Neuronal stem cell (in vitro differentiated cells): ENCODE measurements at regions not wholly inside any gene's neighbourhood (a gene's known extent, or its start where the extent isn't known, plus 50 kb on each side); places are given as distances from the start of the nearest gene placed in this dataset.

ENCODE experiments used
- DNase-seq: peaks from one replicate; pipeline ENCODE4 v3.0.0-alpha.2; 2013; ENCODE audit warnings: low spot score
- H2AFZ ChIP-seq: one replicate; pipeline ENCODE4 v1.6.1; 2013; ENCODE audit warnings: mild to moderate bottlenecking, low read length, inconsistent platforms
- H2AK5ac ChIP-seq: 2 replicates; pipeline ENCODE4 v1.6.1; 2013; ENCODE audit warnings: low read depth, mild to moderate bottlenecking, inconsistent platforms, low read length, moderate library complexity, mixed read lengths
- H2BK120ac ChIP-seq: 2 replicates; pipeline ENCODE4 v1.6.1; 2013; ENCODE audit warnings: low read depth, mild to moderate bottlenecking, inconsistent platforms, low read length, moderate library complexity, mixed read lengths
- H2BK12ac ChIP-seq: one replicate; pipeline ENCODE4 v1.6.1; 2013; ENCODE audit warnings: low read length, inconsistent platforms
- H2BK15ac ChIP-seq: 2 replicates; pipeline ENCODE4 v1.6.1; 2013; ENCODE audit warnings: mild to moderate bottlenecking, low read length, inconsistent platforms, mixed read lengths
- H2BK5ac ChIP-seq: one replicate; pipeline ENCODE4 v1.6.1; 2013; ENCODE audit warnings: inconsistent platforms, mild to moderate bottlenecking, low read length, moderate library complexity
- H3K14ac ChIP-seq: one replicate; pipeline ENCODE4 v1.6.1; 2013; ENCODE audit warnings: low read length, inconsistent platforms
- H3K18ac ChIP-seq: 2 replicates; pipeline ENCODE4 v1.6.1; 2013; ENCODE audit warnings: low read length, inconsistent platforms
- H3K23ac ChIP-seq: 2 replicates; pipeline ENCODE4 v1.6.1; 2013; ENCODE audit warnings: low read depth, mild to moderate bottlenecking, mixed read lengths, low read length, inconsistent platforms; ENCODE audit not compliant: poor library complexity
- H3K27ac ChIP-seq: replicated peaks from 3 replicates; pipeline ENCODE4 v1.5.1; 2013; ENCODE audit warnings: low read length, inconsistent platforms
- H3K27me3 ChIP-seq, 3 experiments: 2 replicates each; pipeline ENCODE4 v1.6.1; 2013; ENCODE audit warnings: low read length in 3 of 3, mild to moderate bottlenecking in 2 of 3, inconsistent platforms in 1 of 3, low read depth in 1 of 3, mixed read lengths in 1 of 3, moderate library complexity in 1 of 3; ENCODE audit not compliant: control insufficient read depth in 3 of 3, insufficient read depth in 3 of 3
- H3K36me3 ChIP-seq, 2 donors: replicated peaks in 1 of 2; 2 replicates each; pipeline ENCODE4 v1.6.1; 2013; ENCODE audit warnings: low read length in 2 of 2; ENCODE audit not compliant: control insufficient read depth in 2 of 2, insufficient read depth in 2 of 2
- H3K4ac ChIP-seq: 2 replicates; pipeline ENCODE4 v1.6.1; 2013; ENCODE audit warnings: inconsistent platforms, mild to moderate bottlenecking, low read length, moderate library complexity
- H3K4me1 ChIP-seq, 2 donors: 1 replicate in 1 of 2; 2 replicates in 1 of 2; pipeline ENCODE4 v1.6.1; 2013; ENCODE audit warnings: low read length in 2 of 2, low read depth in 1 of 2; ENCODE audit not compliant: control insufficient read depth in 2 of 2, insufficient read depth in 1 of 2
- H3K4me2 ChIP-seq: one replicate; pipeline ENCODE4 v1.6.1; 2013; ENCODE audit warnings: mild to moderate bottlenecking, low read length, inconsistent platforms; ENCODE audit not compliant: insufficient read depth, poor library complexity, severe bottlenecking
- H3K4me3 ChIP-seq, 2 donors: 2 replicates each; pipeline ENCODE4 v1.5.1; 2013; ENCODE audit warnings: low read length in 2 of 2, mild to moderate bottlenecking in 2 of 2, inconsistent platforms in 1 of 2, moderate library complexity in 1 of 2
- H3K79me1 ChIP-seq: one replicate; pipeline ENCODE4 v1.6.1; 2013; ENCODE audit warnings: low read depth, mild to moderate bottlenecking, inconsistent platforms, low read length, moderate library complexity
- H3K9ac ChIP-seq: one replicate; pipeline ENCODE4 v1.6.1; 2013; ENCODE audit warnings: mild to moderate bottlenecking, low read depth, low read length, inconsistent platforms; ENCODE audit not compliant: poor library complexity
- H3K9me3 ChIP-seq, 2 donors: replicated peaks in 1 of 2; 2 replicates each; pipeline versions ENCODE3 to v1.6.1; 2013; ENCODE audit warnings: low read length in 2 of 2, mild to moderate bottlenecking in 2 of 2, inconsistent platforms in 1 of 2, low read depth in 1 of 2, mixed read lengths in 1 of 2, moderate library complexity in 1 of 2; ENCODE audit not compliant: control insufficient read depth in 2 of 2, insufficient read depth in 1 of 2
- H4K8ac ChIP-seq: one replicate; pipeline ENCODE4 v1.6.1; 2013; ENCODE audit warnings: low read depth, mild to moderate bottlenecking, inconsistent platforms, low read length, moderate library complexity
- H4K91ac ChIP-seq: one replicate; pipeline ENCODE4 v1.6.1; 2013; ENCODE audit warnings: low read length, low read depth, mild to moderate bottlenecking, inconsistent platforms; ENCODE audit not compliant: poor library complexity
- WGBS, 2 donors: extraction: QIAGEN DNeasy Blood & Tissue Kit; methylation state at CpG; one replicate each; pipeline ENCODE4 v1.1.7; 2013; ENCODE audit warnings: missing lambda C conversion rate in 2 of 2, mixed read lengths in 1 of 2; ENCODE audit not compliant: insufficient read length in 2 of 2, insufficient replicate concordance in 1 of 2; ENCODE audit errors: extremely low coverage in 2 of 2; 5-methylcytosine and 5-hydroxymethylcytosine counted together

DNA sequence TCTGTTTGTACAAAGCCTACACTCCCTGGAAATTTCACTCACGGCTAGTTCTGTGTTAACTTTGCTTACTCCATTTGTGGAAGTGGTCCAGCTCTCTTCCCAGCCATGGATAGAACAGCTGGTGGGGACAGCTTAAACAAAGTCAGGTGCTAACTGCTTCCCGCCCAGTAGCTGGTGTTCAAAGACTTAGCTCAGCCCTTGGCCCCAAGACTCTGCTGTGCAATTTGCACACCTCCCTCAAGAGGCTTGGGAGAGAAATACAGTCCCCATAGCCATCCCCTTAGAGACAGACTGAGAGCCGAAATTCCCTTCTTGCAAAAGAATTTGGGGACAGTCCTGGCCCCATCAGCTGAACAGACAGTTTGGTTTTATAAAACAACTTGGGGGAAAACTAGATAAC, 73.8 kb upstream of the RAI14 start:
- no peaks in the 10 kb centered on the region for H3K4me1 ChIP-seq
- no CpG with 5 or more reads among the region's 3 CpGs for WGBS, 2 donors
- no peak overlapping the region for H3K4me3 ChIP-seq
- no peak overlapping the region for H3K4me2 ChIP-seq
- H3K9ac ChIP-seq, result no peak overlapping the region
- H3K79me1 ChIP-seq, result no peaks in the 10 kb centered on the region
- no peak overlapping the region for H2AK5ac ChIP-seq
- no peak for DNase-seq
- H3K36me3 ChIP-seq, result no peaks in the 10 kb centered on the region
- H2BK12ac ChIP-seq, result no peak overlapping the region
- no peak overlapping the region for H4K91ac ChIP-seq
- H3K4ac ChIP-seq, result no peak overlapping the region
- no peak overlapping the region for H2AFZ ChIP-seq
- no peaks in the 10 kb centered on the region for H3K27me3 ChIP-seq
- peaks cover 3 to 5% of the 10 kb centered on the region in 2 donors for H3K9me3 ChIP-seq
- H3K27ac ChIP-seq, result no peak overlapping the region
- H3K14ac ChIP-seq, result no peak overlapping the region
- no peak overlapping the region for H3K18ac ChIP-seq
- no peak overlapping the region for H2BK15ac ChIP-seq
- H2BK120ac ChIP-seq, result no peak overlapping the region
- no peak overlapping the region for H4K8ac ChIP-seq
- H3K23ac ChIP-seq, result no peak overlapping the region
- H2BK5ac ChIP-seq, result no peak overlapping the region

GRCh38 chr5:34583167-34583566, 73.0 kb upstream of the RAI14 start:
- Histone ChIP-seq H3K4me2 (no peak overlapping the region), H2BK120ac (no peak overlapping the region), H2BK12ac (no peak overlapping the region), H3K23ac (no peak overlapping the region), H3K18ac (no peak overlapping the region), H3K9ac (no peak overlapping the region), H3K27ac (no peak overlapping the region), H4K8ac (no peak overlapping the region), H3K9me3 (peaks cover 3 to 5% of the 10 kb centered on the region in 2 donors), H3K36me3 (no peaks in the 10 kb centered on the region), H3K27me3 (no peaks in the 10 kb centered on the region), H2BK15ac (no peak overlapping the region), H3K79me1 (no peaks in the 10 kb centered on the region), H3K4ac (no peak overlapping the region), H2BK5ac (no peak overlapping the region), H3K4me3 (no peak overlapping the region), H3K4me1 (peaks cover 2% of the 10 kb centered on the region in 2 donors), H2AFZ (no peak overlapping the region), H2AK5ac (no peak overlapping the region), H4K91ac (no peak overlapping the region), H3K14ac (no peak overlapping the region)
- DNase-seq, result no peak

- H3K4me3 ChIP-seq, result no peak overlapping the region
- no peak overlapping the region for H2AK5ac ChIP-seq
- no peak overlapping the region for H4K91ac ChIP-seq
- no peak overlapping the region for H4K8ac ChIP-seq
- H3K14ac ChIP-seq, result no peak overlapping the region
- no peaks in the 10 kb centered on the region for H3K36me3 ChIP-seq
- no peak overlapping the region for H2BK5ac ChIP-seq
- no peak overlapping the region for H2BK15ac ChIP-seq
- H2BK12ac ChIP-seq, result no peak overlapping the region
- H3K4ac ChIP-seq, result no peak overlapping the region
- no peak overlapping the region for H3K18ac ChIP-seq
- no peak overlapping the region for H3K27ac ChIP-seq
- peaks cover 0 to 1% of the 10 kb centered on the region in 2 donors for H3K9me3 ChIP-seq
- no peak overlapping the region for H2AFZ ChIP-seq
- no peak overlapping the region for H2BK120ac ChIP-seq
- no peak for DNase-seq
- H3K4me1 ChIP-seq, result peaks cover 2% of the 10 kb centered on the region in 2 donors
- peaks cover 0 to 3% (median 0%) of the 10 kb centered on the region in 3 experiments for H3K27me3 ChIP-seq
- H3K4me2 ChIP-seq, result no peak overlapping the region
- H3K9ac ChIP-seq, result no peak overlapping the region
- no peaks in the 10 kb centered on the region for H3K79me1 ChIP-seq
- H3K23ac ChIP-seq, result no peak overlapping the region
Observed at GRCh38 chr5:34584165-34584564, 72.0 kb upstream of the RAI14 start.

GRCh38 chr5:34585601-34586104, 70.5 kb upstream of the RAI14 start:
- Histone ChIP-seq H2BK15ac (no peak overlapping the region), H3K79me1 (no peaks in the 10 kb centered on the region), H3K14ac (no peak overlapping the region), H3K4me3 (no peak overlapping the region), H3K23ac (no peak overlapping the region), H3K18ac (no peak overlapping the region), H2BK120ac (no peak overlapping the region), H3K9ac (no peak overlapping the region), H4K8ac (no peak overlapping the region), H2AK5ac (no peak overlapping the region), H2BK12ac (no peak overlapping the region), H3K36me3 (no peaks in the 10 kb centered on the region), H3K9me3 (no peaks in the 10 kb centered on the region), H3K27ac (no peak overlapping the region), H2AFZ (no peak overlapping the region), H3K4ac (no peak overlapping the region), H2BK5ac (no peak overlapping the region), H4K91ac (no peak overlapping the region), H3K4me2 (no peak overlapping the region), H3K27me3 (peaks cover 0 to 3% (median 0%) of the 10 kb centered on the region in 3 experiments), H3K4me1 (peaks cover 2% of the 10 kb centered on the region in 2 donors)
- WGBS, 2 donors, result no CpG with 5 or more reads among the region's 5 CpGs
- DNase-seq, result no peak
